HG03460 (cell line): ENCODE measurements at regions not wholly inside any gene's neighbourhood (a gene's known extent, or its start where the extent isn't known, plus 50 kb on each side); places are given as distances from the start of the nearest gene placed in this dataset.
A peak's percentile ranks its signal among the peaks of the same experiment; 100 is the strongest.
"Not testable (repeated sequence)": the region's sequence is repeated elsewhere in the genome, so short reads cannot be mapped to it uniquely, and the experiment has no call there.

Experiments
- ATAC-seq: cut with Tn5 transposase; IDR thresholded peaks from one replicate; pipeline ENCODE4 v1.9.1; 2021; ENCODE audit not compliant: unreplicated experiment

DNA sequence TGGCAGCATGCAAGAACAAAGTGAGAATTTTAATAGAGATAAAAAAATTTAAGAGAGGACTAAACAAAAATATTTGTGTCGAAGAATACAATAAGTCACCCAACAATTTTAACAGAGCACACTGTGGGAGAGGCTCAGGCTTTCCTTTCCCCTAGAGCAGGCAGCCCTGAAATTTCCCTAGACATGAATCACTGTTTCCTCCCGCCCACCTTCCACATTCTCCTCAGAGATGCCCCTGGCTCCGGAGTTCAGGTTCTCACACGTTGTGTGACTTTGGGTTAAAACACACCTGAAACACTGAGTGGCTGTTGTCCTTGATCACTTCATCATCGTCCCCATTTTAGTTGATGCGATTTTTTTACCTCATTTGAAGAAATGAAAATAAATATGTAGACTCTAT, 1231.1 kb downstream of the TMEM121 start:
- not testable (repeated sequence) for ATAC-seq

DNA sequence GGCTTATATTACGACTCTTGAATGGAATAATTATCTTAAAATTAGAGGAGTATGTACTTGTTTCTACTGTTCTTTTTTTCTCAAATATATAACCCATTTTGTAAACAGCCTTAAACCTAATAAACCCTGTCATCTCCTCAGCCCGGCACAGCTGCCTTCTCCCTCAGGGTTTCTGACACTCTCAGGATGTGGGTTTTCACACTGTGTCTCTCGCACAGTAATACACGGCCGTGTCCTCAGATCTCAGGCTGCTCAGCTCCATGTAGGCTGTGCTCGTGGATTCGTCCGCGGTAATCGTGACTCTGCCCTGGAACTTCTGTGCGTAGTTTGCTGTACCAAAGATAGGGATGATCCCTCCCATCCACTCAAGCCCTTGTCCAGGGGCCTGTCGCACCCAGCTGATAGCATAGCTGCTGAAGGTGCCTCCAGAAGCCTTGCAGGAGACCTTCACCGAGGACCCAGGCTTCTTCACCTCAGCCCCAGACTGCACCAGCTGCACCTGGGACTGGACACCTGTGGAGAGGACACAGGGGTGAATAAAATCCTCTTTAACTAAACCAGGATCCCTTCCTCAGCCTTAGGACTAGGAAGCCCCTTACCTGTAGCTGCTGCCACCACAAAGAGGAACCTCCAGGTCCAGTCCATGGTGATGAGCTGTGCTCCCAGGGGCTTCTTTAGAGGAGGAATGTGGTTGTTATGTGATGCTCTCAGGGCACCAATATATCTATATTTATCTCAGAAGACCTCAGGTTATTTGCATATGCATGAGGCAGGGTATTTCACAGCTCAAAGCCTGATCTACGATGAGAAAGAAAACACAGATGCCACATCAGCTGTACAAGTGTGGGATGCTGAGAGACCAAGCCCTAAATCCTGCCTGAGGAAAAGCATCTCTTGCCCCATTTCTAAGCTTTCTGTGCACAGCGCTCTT, 1235.8 kb downstream of the TMEM121 start:
- peak; percentile 76 for ATAC-seq

DNA sequence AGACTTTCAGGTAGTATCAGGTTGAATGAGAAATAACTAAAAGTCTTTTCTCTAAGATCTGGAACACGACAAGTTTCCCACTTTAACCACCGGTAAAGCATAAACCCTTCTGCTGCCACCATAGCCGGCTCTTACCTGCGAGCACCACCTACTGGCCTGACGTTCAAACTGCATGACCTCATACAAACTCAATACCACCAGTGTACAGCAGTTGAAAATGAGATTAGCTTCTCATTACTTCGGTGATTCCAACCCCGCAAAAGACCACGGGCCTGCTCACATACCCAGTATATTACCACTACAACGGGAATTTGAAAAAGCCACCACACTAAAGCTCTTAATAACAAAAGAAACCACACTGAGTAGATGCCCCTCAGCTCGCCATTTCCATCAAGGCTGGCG, 1238.6 kb downstream of the TMEM121 start:
- not testable (repeated sequence) for ATAC-seq

DNA sequence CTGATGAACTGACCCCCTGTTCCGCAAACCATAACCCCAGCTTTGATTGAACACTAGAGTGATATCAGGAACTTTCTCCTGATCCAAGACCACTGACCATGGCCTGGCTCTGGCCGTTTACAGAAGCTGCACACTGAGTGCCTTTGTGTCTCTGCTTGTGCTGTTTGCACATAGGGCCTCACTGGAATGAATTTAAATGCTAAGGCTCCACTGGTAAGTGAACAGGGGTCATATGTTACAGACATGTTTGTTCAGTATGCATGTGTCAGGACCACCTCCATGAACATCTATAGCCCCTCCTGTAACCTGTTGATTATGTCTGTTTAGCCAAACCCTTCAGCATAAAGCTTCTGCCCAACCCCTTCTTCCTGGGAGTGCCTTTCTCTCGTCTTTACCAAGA, 1239.8 kb downstream of the TMEM121 start:
- no peak for ATAC-seq

DNA sequence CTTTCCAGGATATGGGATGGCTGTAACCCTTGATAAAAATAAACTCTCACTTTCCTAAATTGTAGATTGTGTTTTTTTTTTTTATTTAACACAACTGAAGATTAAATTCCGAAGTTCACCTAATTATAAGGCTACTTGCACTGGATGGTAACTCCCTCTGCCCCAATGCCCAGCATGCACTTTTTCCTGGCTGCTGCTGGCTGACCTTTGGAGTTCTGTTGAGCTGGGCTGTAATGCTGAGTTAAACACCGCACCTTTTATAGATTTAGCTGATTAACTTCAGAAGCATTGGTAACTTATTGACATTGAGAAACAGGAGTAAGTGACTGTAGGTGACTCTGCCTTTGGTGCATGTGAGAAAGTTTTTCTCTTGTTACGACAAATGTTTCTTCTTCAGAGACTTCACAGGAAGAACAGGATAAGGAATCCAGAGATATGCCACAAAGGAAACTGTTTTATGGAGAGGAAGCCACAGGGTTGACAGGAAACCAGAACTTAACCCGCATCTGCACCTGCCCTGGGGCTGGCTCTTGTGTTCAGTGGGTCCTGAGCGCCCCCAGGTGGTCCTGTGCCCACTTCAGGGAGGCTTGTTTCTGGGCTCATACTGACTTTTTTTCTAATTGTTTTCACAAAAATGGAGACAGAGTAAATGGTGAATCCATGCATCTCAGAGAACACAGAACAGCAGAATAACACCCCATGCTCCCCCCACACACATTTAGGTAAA, 1240.3 kb downstream of the TMEM121 start:
- not testable (repeated sequence) for ATAC-seq

DNA sequence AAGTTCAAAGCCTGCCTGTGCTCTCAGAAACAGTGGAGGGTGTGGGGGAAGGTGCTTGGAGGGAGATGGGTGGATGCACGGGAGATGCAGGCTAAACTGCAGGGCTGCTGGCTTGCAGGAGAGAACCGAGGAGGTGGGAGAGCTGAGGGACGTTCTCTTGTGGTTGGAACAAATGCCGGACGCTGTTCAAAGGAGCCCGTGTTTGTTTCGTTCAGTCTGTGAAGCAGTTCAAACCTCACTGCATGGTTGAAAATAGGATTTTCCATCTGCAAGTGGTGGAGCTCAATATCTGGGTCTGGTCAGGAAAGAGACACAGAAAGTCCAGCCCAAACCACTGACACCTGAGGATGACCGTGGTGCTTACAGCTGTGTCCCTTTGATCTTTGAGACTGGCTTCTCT, 1241.8 kb downstream of the TMEM121 start:
- not testable (repeated sequence) for ATAC-seq

DNA sequence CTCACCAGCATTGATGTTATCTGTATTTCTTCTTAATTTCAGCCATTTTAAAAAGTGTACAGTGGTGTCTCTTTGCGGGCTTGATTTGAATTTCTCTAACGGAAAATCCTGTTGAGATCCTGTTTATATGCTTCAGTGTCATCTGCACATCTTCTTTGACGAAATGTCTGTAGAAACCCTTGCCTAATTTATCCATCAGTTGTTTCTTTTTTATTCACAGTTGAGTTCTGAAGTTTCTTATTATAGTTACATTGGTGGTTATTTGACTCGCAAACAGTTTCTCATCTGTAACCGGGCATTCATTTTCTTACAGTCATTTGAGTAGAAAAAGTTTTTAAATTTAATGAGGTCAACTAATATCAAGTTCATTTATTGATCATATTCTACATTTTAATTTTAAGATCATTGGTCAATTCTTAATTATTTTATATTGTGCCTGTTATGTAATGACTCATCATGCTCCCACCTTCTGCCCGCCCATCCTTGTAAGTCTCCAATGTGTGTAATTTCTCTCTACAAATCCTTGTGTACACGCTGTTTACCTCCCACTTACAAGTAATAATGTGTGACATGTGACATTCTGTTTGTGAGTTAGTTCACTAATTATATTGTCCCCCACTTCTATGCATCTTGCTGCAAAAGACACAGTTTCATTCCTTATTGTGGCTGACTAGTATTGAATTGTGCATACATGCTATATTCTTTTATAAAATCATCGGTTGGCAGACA, 1242.8 kb downstream of the TMEM121 start:
- not testable (repeated sequence) for ATAC-seq

DNA sequence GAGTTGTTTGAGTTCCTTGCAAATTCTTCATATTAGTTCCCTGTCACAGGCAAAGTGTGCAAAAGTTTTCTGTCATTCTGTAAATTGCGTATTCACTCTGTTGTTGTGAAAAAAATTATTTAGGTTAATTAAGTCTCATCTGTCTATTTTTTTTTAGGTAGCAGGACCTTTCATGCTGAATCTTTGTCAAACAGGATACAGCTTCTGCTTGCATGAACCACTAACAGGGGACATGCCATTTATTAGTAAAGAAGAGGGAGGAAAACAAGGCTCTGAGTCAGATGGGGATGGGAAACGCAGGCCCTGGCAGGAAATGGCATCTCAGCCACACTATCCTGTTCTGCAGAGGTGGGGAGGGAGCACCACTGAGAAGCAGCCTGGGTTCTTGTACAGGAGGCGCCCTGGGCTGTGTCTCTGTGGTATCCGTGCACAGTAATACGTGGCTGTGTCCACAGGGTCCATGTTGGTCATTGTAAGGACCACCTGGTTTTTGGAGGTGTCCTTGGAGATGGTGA, 1243.8 kb downstream of the TMEM121 start:
- peak; percentile 48 for ATAC-seq

DNA sequence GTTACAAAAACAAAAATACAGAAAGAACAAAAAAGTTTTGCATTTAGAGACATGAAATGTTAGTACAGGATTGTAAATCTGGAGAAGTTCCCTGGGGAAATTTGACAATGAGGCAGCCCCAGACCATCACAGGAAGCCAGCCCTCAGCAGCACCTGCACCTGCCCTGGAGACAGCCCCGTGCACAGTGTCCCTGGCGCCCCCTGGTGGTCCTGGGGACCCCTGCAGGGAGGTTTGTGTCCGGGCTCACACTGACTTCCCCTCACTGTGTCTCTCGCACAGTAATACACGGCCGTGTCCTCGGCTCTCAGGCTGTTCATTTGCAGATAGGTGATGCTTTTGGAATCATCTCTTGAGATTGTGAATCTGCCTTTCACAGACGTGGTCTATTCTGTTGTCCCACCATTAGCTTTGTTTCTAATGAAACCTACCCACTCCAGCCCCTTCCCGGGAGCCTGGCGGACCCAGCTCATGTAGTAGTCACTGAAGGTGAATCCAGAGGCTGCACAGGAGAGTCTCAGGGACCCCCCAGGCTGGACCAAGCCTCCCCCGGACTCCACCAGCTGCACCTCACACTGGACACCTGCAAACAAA, 1248.6 kb downstream of the TMEM121 start:
- not testable (repeated sequence) for ATAC-seq

DNA sequence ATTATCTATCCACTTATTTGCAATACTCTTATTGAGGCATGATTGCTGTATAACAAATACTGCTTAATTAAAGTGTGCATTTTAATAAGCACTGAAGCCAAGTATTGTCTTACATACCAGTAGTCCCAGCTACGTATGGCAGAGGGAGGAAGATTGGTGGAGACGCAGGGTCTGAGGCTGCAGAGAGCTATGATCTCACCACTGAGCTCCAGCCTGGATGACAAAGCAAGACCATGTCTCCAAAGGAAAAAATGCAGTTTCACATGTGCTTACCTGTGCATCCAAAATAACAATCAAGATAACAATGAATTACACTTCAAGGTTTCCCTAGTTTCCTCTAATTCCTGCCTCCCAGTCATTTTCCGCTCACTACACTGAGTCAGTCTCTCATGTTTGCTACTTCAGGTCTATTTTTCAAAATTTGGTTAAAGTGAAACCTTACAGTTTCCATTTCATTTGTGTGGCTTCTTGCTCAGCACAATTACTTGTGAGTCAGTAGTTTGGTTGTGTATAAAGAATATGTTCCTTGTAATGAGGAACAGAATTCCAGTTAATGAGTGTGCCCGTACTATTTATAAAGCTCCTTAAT, 1250.1 kb downstream of the TMEM121 start:
- no peak for ATAC-seq

DNA sequence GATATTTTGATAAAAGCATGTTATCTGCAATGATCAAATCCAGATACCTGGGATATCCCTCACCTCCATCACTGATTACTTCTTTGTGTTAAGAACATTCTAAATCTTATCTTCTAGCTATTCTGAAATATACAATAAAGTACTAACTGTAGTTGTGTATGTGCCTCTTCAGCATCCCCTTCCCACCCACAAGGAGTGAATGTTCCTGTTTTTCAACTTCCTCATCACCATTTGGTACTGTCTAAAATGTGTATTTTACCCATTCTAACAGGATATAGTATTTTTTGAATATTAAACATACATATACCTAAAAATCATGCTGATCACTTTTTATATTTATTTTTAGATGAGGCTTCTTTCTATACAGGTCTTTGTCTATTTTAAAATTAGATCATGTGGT, 1252.6 kb downstream of the TMEM121 start:
- ATAC-seq, result no peak

DNA sequence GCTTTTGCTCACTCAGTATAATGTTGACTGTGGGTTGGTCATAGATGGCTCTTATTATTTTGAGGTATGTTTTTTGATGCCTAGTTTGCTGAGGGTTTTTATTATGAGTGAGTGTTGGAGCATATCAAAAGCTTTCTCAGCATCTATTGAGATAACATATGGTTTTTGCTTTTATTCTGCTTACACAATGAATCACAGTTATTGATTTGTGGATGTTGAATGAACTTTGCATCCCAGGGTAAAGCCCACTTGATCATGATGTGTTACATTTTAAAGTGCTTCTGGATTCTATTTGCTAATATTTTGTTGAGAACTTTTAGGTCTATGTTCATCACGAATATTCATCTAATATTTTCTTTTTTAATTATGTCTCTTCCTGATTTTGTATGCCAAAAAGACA, 1260.3 kb downstream of the TMEM121 start:
- no peak for ATAC-seq

DNA sequence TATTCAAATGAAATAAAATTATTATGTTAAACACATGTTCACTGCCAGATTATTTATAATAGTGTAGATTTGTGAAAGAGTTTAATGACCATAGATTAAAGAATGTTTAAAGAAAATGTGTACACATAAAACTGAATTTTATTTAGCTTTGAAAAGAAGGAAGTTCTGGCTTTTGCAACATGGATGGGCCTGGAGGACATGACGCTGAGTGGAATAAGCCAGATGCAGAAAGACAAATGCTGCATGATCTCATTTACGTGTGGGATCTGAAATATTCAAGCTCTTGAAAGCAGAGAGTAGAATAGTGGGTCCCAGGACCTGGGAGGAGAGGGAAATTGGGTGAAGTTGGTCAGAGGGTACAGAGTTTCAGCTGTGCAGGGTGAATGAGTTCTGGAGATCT, 1261.2 kb downstream of the TMEM121 start:
- no peak for ATAC-seq

DNA sequence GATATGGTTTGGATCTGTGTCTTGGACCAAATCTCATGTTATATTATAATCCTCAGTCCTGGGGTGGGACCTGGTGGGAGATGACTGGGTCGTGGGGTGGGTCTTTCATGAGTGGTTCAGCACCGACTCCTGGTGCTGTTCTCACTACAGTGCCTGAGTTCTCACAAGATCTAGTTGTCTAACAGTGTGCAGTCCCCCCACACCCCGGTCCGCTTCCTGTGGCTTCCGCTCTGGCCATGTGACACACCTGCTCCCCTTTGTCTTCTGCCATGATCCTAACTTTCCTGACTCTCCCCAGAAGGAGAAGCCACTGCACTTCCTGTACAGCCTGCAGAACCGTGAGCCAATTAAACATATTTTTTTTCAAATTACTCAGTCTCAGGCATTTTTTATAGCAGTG, 1262.2 kb downstream of the TMEM121 start:
- ATAC-seq, result no peak

DNA sequence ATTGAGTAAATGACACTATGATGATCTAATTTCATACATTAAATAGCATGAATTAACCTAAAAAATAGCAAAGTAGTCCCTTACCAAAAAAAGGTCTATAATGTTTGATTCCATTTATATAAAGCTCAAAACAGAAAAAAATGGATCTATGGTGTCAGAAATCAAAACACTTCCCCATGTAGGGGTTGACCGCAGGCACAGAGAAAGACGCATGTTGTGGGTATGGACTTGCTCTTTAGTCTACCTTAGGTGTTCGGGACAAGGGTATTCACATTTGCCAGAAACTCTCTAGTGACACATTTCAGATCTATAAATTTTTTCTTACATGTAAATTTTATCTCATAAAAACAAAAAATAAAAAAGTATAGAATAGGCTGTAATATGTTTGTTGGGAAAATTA, 1262.9 kb downstream of the TMEM121 start:
- no peak for ATAC-seq

DNA sequence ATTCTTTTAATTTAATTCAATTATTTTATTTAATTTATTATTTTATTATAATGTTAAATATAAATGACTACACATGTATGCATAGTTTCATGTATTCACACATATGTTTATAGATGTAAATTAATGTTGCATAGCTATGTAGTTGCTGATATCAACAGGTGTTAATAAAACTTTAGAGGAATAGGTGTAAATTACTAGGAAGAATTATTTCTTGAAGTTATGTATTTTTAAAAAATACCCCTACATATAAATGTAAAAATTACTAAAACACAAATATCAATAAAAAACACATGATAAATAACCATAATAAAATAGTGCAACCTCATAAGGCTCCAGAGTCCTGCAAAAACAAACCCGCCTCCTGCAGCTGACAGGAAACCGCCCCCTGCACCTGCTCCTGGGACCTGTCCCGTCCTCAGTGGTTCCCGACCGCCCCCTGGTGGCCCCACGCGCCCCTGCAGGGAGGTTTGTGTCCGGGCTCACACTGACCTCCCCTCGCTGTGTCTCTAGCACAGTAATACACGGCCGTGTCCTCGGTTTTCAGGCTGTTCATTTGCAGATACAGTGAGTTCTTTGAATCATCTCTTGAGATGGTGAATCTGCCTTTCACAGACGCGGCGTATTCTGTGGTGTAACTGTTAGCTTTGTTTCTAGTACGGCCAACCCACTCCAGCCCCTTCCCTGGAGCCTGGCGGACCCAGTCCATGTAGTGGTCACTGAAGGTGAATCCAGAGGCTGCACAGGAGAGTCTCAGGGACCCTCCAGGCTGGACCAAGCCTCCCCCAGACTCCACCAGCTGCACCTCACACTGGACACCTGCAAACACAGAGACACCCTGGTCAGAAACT, 1264.0 kb downstream of the TMEM121 start:
- no peak for ATAC-seq

DNA sequence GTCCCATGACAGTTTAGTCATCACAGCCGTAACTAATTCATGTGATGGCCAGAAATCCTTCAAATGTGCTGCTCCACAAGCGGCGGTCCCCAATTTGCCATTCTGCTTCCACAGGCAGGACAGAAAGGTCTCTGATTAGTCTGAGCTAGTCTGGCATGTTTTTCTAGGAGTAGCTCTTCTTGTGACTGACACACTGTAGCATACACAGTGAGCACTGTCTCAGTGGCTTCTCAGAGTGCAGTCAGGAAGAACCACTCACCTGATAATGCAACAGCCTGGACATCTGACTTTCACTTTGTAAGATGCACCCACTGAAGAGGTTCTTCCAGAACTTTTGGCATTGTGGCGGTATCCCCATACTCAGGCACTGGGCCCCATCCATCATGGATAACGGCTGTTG, 1266.2 kb downstream of the TMEM121 start:
- ATAC-seq, result no peak

DNA sequence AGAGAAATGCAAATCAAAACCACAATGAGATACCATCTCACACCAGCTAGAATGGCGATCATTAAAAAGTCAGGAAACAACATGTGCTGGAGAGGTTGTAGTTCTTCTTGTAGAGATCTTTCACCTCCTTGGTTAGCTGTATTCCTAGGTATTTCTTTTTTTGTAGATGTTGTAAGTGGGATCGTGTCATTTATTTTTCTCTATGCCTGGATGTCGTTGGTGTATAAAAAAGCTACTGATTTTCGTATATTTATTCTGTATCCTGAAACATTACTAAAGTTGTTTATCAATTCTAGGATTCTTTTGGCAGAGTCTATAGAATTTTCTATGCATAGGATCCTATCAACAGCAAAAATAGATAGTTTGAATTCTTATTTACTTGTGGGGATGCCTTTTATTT, 1271.8 kb downstream of the TMEM121 start:
- ATAC-seq, result not testable (repeated sequence)
